Ovary (tissue), 7 donors: ENCODE measurements at regions not wholly inside any gene's neighbourhood (a gene's known extent, or its start where the extent isn't known, plus 50 kb on each side); places are given as distances from the start of the nearest gene placed in this dataset.
"Not testable (repeated sequence)": the region's sequence is repeated elsewhere in the genome, so short reads cannot be mapped to it uniquely, and the experiment has no call there.

Source experiments
- DNase-seq, 5 donors: peaks; one replicate each; pipeline ENCODE4 v3.0.0-alpha.2; 2019 to 2020
- H3K27ac ChIP-seq, 2 donors: fragments of 200-600 bp; one replicate each; pipeline versions ENCODE4 v1.5.1 to v1.8.0; 2019 to 2022
- H3K27me3 ChIP-seq: fragments of 200-600 bp; one replicate; pipeline ENCODE4 v1.8.0; 2022
- H3K36me3 ChIP-seq: fragments of 200-600 bp; sonication (generic); one replicate; pipeline ENCODE4 v1.5.1; 2019
- H3K4me1 ChIP-seq: one replicate; pipeline ENCODE4 v1.8.1; 2013; ENCODE audit warnings: mild to moderate bottlenecking, moderate library complexity; ENCODE audit not compliant: insufficient read depth
- H3K4me3 ChIP-seq: fragments of 200-600 bp; sonication (generic); one replicate; pipeline ENCODE4 v1.5.1; 2017
- H3K9me3 ChIP-seq, 2 donors: fragments of 200-600 bp in 1 of 2; sonication (generic) in 1 of 2; one replicate each; pipeline versions ENCODE4 v1.5.1 to v1.8.1; 2013 to 2019; ENCODE audit warnings: mild to moderate bottlenecking in 1 of 2, moderate library complexity in 1 of 2
- EP300 ChIP-seq: sonication (generic); formaldehyde crosslinking; IDR thresholded peaks from one replicate; pipeline ENCODE4 v1.6.1; 2017; ENCODE audit warnings: antibody characterized with exemption
- POLR2A ChIP-seq: fragments of 450-650 bp; IDR thresholded peaks from one replicate; pipeline ENCODE4 v1.6.1; 2017; ENCODE audit warnings: antibody characterized with exemption, mild to moderate bottlenecking, moderate library complexity
- WGBS, 3 donors: extraction: QIAGEN DNeasy Blood & Tissue Kit in 1 of 3; methylation state at CpG; one replicate each; pipeline versions ENCODE4 v1.1.5 to v1.1.7; 2013 to 2017; 5-methylcytosine and 5-hydroxymethylcytosine counted together
- intact Hi-C, 4 donors: fragments of 100-400 bp; cut with DNase I; formaldehyde crosslinking; loops; one replicate each; pipeline versions ENCODE4 v1.11.0 to v1.15.1; 2022 to 2023
- TF ChIP-seq, protein P1 (sequence below), 3 donors: fragments of 450-650 bp in 2 of 3; fragments of 200-600 bp in 1 of 3; IDR thresholded peaks; one replicate each; pipeline versions ENCODE4 v1.5.1 to v1.8.0; 2016 to 2022; ENCODE audit warnings: antibody characterized with exemption in 3 of 3, mild to moderate bottlenecking in 1 of 3
- donor health status: DM: no; HTN: no; CAD: no; lungs with moderate emphysema.
- donor health status: DM: no; HTN: no; CAD: no.
- donor health status: Bipolar disorder and iron deficiency.
- donor health status: DM: no; HTN: no; CAD: no.
- donor health status: DM: yes; HTN: yes; CAD: no.

DNA sequence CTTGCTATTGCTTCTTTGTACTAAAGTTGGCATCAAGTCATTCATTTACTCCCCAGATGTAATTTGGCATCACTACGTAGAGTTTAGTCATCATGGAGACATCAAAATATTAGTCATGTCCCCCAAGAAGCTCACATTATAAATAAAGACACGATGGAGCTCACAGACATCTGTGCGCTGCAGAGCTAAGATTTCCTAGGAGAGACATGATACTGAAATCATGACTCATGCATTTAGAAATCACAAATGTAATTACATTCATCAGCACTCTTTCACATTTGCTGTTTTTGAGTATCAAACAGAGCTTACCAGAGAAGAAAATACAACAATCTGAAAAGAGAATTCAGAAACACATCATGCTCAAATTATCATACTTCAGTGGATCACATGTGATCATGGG is 169.8 kb downstream of the LRIG3 start:
- no peaks in the 10 kb centered on the region for H3K27me3 ChIP-seq
- TF ChIP-seq, protein P1, sequence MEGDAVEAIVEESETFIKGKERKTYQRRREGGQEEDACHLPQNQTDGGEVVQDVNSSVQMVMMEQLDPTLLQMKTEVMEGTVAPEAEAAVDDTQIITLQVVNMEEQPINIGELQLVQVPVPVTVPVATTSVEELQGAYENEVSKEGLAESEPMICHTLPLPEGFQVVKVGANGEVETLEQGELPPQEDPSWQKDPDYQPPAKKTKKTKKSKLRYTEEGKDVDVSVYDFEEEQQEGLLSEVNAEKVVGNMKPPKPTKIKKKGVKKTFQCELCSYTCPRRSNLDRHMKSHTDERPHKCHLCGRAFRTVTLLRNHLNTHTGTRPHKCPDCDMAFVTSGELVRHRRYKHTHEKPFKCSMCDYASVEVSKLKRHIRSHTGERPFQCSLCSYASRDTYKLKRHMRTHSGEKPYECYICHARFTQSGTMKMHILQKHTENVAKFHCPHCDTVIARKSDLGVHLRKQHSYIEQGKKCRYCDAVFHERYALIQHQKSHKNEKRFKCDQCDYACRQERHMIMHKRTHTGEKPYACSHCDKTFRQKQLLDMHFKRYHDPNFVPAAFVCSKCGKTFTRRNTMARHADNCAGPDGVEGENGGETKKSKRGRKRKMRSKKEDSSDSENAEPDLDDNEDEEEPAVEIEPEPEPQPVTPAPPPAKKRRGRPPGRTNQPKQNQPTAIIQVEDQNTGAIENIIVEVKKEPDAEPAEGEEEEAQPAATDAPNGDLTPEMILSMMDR (IDR thresholded peaks at IDR 0.05) = no peak
- TF ChIP-seq EP300 = no peak
- no peak for TF ChIP-seq POLR2A
- no peaks in the 10 kb centered on the region for H3K9me3 ChIP-seq
- no peak for DNase-seq
- H3K27ac ChIP-seq = no peak overlapping the region
- H3K4me1 ChIP-seq = no peaks in the 10 kb centered on the region
- no peaks in the 10 kb centered on the region for H3K36me3 ChIP-seq
- WGBS, 3 donors = 27 to 59% (median 29%) methylated on average over 3 of the region's 3 CpGs
- no peak overlapping the region for H3K4me3 ChIP-seq
- intact Hi-C loops = no loop called here

DNA sequence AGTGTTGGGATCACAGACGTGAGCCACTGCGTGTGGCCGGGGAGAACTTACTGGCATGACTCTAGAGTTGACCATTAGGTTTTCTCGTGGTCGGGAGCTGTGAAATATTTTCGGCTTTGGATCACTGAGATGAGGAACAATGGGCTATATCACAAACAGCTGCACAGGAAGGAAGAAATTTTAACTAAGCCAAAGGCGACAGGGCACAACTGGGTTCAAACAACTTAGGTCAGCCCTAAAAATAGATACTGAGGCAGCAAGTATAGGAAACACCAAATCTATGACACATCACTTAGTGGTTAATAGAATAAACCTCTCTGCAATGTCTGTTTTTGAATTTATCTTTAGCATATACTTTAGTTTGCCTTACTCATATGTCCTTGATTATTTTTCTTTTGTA is 162.9 kb downstream of the LRIG3 start:
- Histone ChIP-seq H3K27ac (no peak overlapping the region), H3K36me3 (no peaks in the 10 kb centered on the region), H3K9me3 (no peaks in the 10 kb centered on the region), H3K4me1 (no peaks in the 10 kb centered on the region), H3K27me3 (no peaks in the 10 kb centered on the region), H3K4me3 (no peak overlapping the region)
- no peak for DNase-seq
- WGBS, 3 donors = 87 to 91% (median 90%) methylated on average over 7 of the region's 7 CpGs
- intact Hi-C loops = no loop called here
- TF ChIP-seq, protein P1 (IDR thresholded peaks at IDR 0.05) = no peak
- TF ChIP-seq POLR2A = no peak
- no peak for TF ChIP-seq EP300

DNA sequence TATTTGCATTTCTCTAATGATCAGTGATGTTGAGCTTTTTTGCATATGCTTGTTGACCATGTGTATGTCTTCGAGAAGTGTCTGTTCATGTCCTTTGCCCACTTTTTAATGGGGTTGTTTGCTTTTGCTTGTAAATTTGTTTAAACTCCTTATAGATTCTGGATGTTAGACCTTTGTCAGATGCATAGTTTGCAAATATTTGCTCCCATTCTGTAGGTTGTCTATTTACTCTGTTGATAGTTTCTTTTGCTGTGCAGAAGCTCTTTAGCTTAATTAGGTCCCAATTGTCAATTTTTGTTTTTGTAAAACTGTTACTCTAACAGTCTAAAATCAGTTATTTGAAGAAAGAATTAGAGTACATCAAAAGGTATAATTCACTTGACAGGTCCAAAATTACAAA is 160.6 kb downstream of the LRIG3 start:
- H3K27me3 ChIP-seq, H3K4me1 ChIP-seq, H3K4me3 ChIP-seq, DNase-seq, H3K27ac ChIP-seq, H3K9me3 ChIP-seq, intact Hi-C loops, H3K36me3 ChIP-seq: not testable (repeated sequence)
- 0% methylated on average over 1 of the region's 1 CpG for WGBS, 3 donors

DNA sequence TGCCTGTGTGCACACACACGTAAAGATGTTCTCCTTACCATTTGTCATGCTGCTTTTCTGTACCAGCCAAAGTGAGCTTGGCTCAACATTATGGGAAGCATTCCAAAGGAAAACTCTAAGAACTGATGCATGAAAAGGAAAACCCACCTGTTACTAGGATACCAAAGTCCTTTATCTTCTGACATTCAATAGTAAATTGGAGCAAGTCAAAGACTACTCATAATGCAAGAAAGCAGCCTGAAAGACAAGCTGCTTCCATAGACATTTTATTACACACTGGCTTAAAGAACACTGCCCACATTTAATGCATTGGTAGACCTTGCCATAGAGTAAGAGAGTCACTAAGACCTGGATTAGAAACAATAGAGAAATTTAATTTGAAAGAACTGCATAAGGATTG is 159.0 kb downstream of the LRIG3 start:
- no peak for TF ChIP-seq POLR2A
- no peak for TF ChIP-seq EP300
- TF ChIP-seq, protein P1 (IDR thresholded peaks at IDR 0.05) = no peak
- Histone ChIP-seq H3K9me3 (no peaks in the 10 kb centered on the region), H3K4me3 (no peak overlapping the region), H3K36me3 (no peaks in the 10 kb centered on the region), H3K27me3 (no peaks in the 10 kb centered on the region), H3K27ac (no peak overlapping the region), H3K4me1 (peaks cover 3% of the 10 kb centered on the region)
- intact Hi-C loops = no loop called here
- DNase-seq = no peak
- 95 to 100% (median 97%) methylated on average over 1 of the region's 1 CpG for WGBS, 3 donors

DNA sequence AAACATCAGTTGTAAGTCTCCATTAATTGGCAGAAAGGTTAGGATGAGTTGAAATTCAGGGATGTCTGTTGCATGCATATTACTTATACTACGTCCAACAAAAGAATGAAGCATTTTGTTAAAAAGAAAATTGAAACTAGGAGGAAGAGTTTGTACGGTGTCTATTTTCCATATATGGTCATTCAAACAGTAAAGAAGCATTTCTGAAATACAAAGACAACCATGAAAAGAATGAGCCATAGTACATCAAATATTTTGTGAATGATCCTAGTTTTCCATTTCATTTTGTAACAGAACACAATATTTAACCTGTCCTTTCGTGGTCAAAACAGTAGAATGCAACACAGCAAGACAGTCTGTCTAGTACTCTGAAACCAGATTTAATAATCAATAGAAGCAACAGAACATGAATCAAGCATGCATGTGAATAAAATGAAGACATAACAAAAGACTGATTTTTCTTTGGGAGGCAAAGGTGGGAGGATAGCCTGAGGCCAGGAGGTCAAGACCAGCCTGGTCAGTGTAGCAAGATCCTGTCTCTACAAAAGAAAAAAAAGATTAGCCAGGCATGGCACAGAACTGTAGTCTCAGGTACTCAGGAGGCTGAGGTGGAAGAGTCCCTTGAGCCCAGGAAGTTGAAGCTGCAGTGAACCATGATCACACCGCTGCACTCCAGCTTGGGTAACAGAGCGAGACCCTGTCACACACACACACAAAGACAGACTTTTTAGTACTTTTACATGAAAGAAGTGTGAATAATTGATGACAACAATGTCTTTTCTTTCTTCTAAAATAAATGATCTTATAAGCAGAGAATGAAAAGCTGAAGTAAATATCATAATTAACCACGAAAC is 156.0 kb downstream of the LRIG3 start:
- Histone ChIP-seq H3K27me3 (no peaks in the 10 kb centered on the region), H3K36me3 (no peaks in the 10 kb centered on the region), H3K4me1 (peaks cover 4% of the 10 kb centered on the region), H3K27ac (no peak overlapping the region), H3K4me3 (no peak overlapping the region), H3K9me3 (no peaks in the 10 kb centered on the region)
- intact Hi-C loops = no loop called here
- DNase-seq = no peak
- WGBS, 3 donors = 37 to 47% (median 45%) methylated on average over 6 of the region's 6 CpGs
- TF ChIP-seq EP300 (no peak), POLR2A (no peak)
- TF ChIP-seq, protein P1 (IDR thresholded peaks at IDR 0.05) = no peak
